Esophagus muscularis mucosa (tissue), 4 donors: ENCODE measurements at regions not wholly inside any gene's neighbourhood (a gene's known extent, or its start where the extent isn't known, plus 50 kb on each side); places are given as distances from the start of the nearest gene placed in this dataset.

ENCODE experiments used
- CTCF ChIP-seq, 3 experiments: fragments of 200-600 bp in 2 of 3; fragments of 450-650 bp in 1 of 3; sonication (generic) in 2 of 3; IDR thresholded peaks; one replicate each; pipeline ENCODE4 v1.5.1; 2017 to 2019; ENCODE audit warnings: antibody characterized with exemption in 3 of 3, mild to moderate bottlenecking in 2 of 3, moderate library complexity in 1 of 3
- EP300 ChIP-seq: sonication (generic); formaldehyde crosslinking; IDR thresholded peaks from one replicate; pipeline ENCODE4 v1.6.1; 2017; ENCODE audit warnings: antibody characterized with exemption
- POLR2A ChIP-seq: fragments of 450-650 bp; IDR thresholded peaks from one replicate; pipeline ENCODE4 v1.6.1; 2017; ENCODE audit warnings: antibody characterized with exemption, moderate library complexity, mild to moderate bottlenecking, low read depth
- POLR2AphosphoS5 ChIP-seq, 2 donors: sonication (generic); formaldehyde crosslinking; IDR thresholded peaks; one replicate each; pipeline ENCODE4 v1.6.1; 2017; ENCODE audit warnings: antibody characterized with exemption in 2 of 2

- TF ChIP-seq CTCF (IDR thresholded peaks at IDR 0.05) (no peak), POLR2A (no peak), EP300 (no peak), POLR2AphosphoS5 (IDR thresholded peaks at IDR 0.05) (no peak)
Observed at GRCh38 chr2:219877728-219878127, 250.3 kb downstream of the SLC4A3 start.
